ENCODE measurements at regions not wholly inside any gene's neighbourhood (a gene's known extent, or its start where the extent isn't known, plus 50 kb on each side); places are given as distances from the start of the nearest gene placed in this dataset.

DNA sequence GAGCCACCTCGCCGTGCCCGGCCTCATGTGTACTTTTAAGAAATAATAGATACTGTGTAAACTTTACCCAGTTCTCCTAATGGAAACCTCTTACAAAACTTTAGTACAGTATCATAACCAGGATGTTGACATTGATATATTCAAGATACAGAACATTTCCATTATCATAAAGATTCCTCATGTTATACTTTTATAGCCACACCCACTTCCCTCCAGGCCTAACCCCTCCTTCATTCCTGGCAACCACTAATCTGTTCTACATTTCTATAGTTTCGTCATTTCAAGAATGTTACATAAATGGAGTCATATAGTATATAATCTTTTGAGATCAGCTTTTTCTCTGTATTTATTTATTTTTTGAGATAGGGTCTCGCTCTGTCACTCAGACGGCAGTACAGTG, 52.6 kb upstream of the SALL4 start:
- DNase-seq, result no peak
- no peak overlapping the region for H3K4me3 ChIP-seq
- H3K27ac ChIP-seq, result no peak overlapping the region
- intact Hi-C loops (cut with DNase I; ENCODE audit: low total_unique reads), result no loop called here
- no peaks in the 10 kb centered on the region for H3K9me3 ChIP-seq
- WGBS, 2 donors, result 90 to 92% methylated on average over 6 of the region's 6 CpGs
- H3K4me1 ChIP-seq, result no peaks in the 10 kb centered on the region
- no peaks in the 10 kb centered on the region for H3K36me3 ChIP-seq (ENCODE audit: low read depth, missing control alignments)
- H3K27me3 ChIP-seq, result no peaks in the 10 kb centered on the region
- TF ChIP-seq POLR2A (IDR thresholded peaks at IDR 0.05), result no peak
- TF ChIP-seq, protein P1, sequence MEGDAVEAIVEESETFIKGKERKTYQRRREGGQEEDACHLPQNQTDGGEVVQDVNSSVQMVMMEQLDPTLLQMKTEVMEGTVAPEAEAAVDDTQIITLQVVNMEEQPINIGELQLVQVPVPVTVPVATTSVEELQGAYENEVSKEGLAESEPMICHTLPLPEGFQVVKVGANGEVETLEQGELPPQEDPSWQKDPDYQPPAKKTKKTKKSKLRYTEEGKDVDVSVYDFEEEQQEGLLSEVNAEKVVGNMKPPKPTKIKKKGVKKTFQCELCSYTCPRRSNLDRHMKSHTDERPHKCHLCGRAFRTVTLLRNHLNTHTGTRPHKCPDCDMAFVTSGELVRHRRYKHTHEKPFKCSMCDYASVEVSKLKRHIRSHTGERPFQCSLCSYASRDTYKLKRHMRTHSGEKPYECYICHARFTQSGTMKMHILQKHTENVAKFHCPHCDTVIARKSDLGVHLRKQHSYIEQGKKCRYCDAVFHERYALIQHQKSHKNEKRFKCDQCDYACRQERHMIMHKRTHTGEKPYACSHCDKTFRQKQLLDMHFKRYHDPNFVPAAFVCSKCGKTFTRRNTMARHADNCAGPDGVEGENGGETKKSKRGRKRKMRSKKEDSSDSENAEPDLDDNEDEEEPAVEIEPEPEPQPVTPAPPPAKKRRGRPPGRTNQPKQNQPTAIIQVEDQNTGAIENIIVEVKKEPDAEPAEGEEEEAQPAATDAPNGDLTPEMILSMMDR (IDR thresholded peaks at IDR 0.05), result no peak

Small RNAs in the stretch of these regions (small RNA-seq; reads per million reads assigned to genes)
- gene RNU6-347P (0 reads per million in 2 donors), gene RNU7-6P (0 reads per million in 2 donors)

Measured in testis (tissue), 2 donors.